ENCODE measurements at regions not wholly inside any gene's neighbourhood (a gene's known extent, or its start where the extent isn't known, plus 50 kb on each side); places are given as distances from the start of the nearest gene placed in this dataset.
A peak's percentile ranks its signal among the peaks of the same experiment; 100 is the strongest.
"Not testable (repeated sequence)": the region's sequence is repeated elsewhere in the genome, so short reads cannot be mapped to it uniquely, and the experiment has no call there.

DNA sequence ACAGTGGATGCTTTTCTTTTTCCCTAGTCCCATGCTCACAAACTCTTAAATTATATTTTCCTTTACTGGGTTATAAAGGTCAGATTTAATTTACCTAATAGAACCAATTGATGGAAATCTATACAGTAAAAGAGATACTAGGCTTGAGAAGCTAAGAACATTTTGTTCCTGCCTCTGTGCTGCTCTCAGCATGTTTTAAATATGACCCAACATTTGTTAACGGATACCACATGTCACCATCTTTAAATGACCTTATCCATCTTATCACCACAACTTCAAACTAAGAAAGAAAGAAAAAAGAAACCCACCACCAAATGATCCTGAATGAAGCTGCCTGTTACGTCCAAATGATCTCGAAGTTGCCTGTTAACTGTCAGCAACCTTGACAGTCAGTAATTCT lies 334.7 kb upstream of the ZNF608 start:
- DNase-seq (ENCODE audit: low spot score) = no peak

DNA sequence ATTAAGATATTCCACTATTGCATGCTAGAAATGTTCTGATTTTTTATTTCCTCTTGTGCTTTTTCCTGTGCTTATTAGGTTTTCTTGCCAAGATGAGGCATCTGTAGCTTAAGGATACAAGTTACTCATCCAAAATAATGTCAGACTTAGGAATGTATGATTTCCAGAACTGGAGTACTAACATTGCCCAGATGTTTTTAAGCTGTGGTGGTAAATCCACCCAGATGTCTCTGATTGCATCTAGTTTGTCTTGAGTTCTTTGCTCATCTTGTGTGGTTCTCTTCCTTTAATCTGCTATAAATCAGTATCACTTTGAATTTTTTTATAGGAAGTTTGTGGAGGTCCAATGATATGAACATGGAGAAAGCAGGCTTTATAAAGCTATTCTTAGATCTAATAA lies 337.5 kb upstream of the ZNF608 start:
- peak; percentile 97 for DNase-seq (ENCODE audit: low spot score)

DNA sequence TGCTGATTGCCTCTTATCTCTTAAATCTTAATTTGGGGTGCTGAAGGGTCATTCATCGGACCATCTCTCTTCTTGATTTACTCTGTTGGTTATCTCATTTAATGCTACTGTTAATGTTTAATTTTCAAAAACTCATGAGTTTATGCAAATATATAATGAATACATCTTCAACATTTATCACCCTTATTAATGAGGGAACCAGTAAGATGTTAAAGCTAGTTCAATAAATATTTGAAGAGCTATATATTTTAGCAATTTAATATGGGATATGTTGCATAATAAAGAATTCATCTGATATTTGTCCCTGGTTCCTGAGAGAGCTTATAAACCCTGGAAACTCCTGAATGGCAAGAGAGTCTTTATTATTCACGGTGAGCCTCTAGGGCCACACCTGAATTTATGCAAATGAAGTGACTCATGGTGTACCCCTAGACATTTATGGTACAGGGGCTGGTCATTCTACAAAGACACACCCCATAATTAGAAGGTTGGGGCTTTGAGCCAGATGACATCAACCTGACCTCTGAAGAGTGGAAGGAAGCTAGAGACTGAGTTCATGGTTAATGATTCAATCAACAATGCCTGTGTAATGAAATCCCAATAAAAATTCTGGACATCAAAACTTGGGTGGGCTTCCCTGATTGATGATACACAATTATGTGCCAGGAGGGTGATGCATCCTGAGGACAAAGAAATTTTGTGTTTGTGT lies 339.5 kb upstream of the ZNF608 start:
- no peak for DNase-seq (ENCODE audit: low spot score)

DNA sequence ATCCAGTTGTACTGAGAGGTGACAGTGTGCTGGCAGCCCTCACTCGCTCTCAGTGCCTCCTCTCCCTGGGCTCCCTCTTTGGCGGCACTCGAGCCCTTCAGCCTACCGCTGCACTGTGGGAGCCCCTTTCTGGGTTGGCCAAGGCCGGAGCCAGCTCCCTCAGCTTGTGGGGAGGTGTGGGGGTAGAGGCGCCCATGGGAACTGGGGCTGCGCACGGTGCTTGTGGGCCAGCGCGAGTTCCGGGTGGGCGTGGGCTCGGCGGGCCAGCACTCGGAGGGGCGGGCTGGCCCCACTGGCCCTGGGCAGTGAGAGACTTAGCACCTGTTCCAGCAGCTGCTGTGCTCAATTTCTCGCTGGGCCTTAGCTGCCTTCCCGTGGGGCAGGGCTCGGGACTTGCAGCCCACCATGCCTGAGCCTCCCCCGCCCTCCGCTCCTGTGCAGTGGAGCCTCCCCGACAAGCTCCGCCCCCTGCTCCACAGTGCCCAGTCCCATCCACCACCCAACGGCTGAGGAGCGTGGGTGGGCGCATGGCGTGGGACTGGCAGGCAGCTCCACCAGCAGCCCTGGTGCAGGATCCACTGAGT lies 342.2 kb upstream of the ZNF608 start:
- no peak for DNase-seq (ENCODE audit: low spot score)

DNA sequence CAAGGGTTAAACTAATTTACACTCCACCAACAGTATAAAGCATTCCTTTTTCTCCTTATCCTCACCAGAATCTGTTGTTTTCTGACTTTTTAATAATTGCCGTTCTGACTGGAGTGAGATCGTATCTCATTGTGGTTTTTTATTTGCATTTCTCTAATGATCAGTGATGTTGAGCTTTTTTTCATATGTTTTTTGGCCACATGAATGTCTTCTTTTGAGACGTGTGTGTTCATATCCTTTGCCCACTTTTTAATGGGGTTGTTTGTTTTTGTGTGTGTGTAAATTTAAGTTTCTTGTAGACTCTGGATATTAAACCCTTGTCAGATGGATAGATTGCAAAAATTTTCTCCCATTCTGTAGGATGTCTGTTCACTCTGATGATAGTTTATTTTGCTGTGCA lies 345.7 kb upstream of the ZNF608 start:
- not testable (repeated sequence) for DNase-seq (ENCODE audit: low spot score)

DNA sequence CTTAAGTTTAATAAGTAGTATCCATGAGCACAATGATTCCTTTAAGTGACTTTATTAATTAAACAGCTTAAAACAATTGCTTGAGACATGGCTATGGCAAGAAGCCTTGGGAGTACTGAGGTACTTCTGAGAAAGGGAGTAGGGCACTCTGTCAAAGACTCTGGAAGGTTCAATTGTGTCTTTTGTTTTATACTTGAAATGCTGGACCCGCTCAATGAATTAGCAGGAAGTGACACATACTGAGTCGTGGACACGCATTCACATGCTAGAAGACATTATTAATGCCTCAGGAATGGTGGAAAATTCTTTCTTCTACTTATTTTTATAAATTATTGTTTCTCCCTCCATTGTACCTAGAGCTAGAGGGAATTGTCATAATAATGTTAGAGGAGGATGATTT lies 347.3 kb upstream of the ZNF608 start:
- DNase-seq (ENCODE audit: low spot score) = no peak

DNA sequence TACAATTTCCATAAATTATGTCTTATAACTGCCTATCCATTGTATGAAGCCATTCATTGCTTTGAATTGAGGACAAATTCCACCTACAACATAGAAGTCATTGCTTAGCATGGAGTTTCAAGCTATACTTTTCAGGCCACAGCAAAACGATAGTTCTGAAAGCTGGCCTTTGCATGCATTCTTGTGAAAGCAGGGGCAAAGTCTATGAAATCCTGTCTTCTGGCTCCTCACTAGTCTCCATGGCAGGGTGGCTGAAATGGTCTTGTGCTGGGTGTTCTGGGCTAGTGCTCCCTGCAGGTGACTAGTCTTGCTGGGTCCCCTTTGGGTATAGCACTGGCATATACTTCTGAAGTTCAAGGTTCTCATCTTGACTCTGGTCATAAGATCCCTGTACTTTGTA lies 353.9 kb upstream of the ZNF608 start:
- DNase-seq (ENCODE audit: low spot score) = no peak

DNA sequence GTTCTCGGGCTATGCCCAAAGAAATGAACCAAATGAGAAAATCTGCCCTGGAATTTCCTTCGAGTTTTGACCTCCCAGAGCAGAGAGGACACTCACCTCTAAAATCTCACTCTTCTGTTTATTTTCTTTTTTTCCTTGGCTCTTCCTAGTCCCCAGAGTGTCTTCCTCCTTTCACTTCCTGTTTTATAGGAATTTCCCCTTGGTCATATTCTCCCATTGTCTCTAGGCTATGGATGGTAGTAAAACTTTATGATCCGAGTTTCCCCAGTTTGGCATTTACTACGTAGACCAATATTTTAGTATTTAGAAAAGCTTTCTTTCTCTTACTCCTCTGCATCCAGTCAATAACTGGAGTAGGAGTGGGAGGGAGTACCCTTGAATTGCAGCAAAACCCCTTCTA lies 354.5 kb upstream of the ZNF608 start:
- DNase-seq (ENCODE audit: low spot score) = no peak

DNA sequence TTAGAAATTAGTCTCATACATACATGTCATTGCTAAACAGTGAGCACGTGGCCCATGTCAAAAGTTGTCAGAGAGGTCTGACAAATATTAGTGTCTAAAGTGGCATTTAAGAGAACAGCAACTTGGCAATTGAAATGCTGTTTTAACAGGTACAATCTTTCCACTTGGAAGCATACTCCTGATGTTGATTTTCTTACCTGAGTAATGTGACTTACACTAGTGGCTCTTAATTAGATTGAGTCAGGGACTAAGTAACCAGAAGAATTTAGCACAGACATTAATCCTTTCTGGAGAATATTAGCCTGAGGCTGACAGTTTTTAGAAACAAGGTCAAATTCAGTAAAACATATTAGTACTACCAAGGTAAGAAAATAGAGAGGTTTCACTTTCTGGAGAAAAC lies 357.0 kb upstream of the ZNF608 start:
- no peak for DNase-seq (ENCODE audit: low spot score)

DNA sequence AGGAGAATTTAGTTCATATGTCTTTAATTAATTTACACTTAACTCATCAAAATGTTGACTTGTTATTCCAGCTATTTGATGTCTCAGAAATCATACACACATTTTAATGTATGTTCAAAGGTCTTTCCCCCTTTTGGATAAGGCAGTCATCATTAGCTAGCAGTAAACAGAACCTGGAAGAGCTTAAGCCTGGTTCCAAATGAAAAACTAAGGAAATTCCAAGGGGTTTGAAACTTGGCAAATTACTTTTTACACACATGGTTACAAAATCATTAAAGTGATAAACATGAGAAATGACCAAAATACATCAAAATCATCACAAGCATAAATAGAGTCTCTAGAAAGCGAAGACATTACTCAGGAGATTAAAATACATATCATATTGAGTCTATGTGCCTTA lies 359.8 kb upstream of the ZNF608 start:
- DNase-seq (ENCODE audit: low spot score) = no peak

DNA sequence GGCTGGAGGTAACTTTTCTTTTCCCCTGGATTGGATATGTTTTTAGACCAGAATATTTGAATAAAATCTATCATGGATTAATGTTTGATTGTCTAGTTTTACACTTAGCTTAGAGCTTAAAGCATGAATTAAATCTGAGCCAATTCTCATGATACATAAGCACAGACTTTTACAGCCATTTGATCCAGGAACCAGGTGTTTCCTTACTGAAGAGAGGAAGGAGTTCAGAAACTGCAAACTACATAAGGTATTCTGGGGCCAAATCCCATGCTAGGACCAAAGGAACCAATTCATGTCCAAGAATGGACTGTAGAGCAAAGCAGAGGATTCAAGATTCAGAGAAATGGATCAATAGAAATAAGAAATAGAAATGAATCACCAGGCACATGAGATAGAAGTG lies 360.4 kb upstream of the ZNF608 start:
- no peak for DNase-seq (ENCODE audit: low spot score)

DNA sequence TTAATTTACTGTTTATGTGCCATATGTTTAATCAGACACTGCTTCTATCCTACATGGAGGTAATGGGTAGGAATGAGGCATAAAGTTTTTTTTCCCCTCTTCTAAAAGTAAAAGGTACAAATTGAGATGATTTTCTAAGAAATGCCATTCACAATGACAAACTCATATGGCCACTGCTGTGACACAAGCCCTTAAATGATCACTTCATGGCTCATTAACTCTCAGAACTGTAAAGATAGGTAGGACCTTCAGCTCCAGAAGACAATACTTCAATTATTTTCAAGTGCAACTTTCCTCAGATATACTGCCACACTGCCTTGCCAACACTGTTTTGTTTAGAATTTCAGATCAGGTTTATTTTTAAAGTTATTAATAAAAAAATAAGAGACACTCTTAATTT lies 362.9 kb upstream of the ZNF608 start:
- DNase-seq (ENCODE audit: low spot score) = no peak

DNA sequence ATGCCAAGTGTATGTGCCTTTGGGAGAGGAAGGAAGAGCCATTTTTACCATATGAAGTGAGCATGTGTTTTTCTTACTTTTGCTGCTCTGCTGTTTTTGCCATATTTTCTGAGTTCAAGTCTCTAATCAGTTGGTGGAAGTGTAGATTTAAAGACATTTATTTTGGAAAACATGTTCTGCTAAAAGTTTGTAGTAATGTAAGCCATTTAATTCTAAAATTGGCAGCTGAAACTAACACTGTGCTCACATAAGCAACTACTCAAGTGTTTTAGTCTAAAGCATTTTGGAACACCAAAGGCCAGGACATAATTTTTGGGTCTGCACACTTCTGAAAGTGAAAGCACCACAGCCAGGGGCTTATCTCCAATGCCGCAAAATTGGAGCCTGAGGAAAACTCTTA lies 363.4 kb upstream of the ZNF608 start:
- DNase-seq (ENCODE audit: low spot score) = no peak

DNA sequence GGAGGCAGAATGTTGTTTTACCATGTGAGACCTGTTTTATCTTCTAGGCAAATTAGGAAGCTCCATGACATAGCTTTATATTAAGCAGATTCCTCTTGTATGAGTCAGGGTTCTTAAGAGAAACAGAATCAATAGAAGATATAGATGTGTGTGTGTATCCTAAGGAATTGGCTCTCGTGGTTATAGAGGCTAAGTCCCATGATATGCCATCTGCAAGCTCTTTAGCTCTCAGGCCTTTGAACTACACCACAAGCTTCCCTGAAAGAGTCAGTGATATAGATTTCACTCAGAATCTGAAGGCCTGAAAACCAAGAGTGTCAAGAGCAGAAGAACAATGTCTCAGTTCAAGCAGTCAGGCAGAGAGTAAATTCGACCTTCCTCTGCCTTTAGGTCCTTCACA lies 365.8 kb upstream of the ZNF608 start:
- DNase-seq (ENCODE audit: low spot score) = peak; percentile 25

DNA sequence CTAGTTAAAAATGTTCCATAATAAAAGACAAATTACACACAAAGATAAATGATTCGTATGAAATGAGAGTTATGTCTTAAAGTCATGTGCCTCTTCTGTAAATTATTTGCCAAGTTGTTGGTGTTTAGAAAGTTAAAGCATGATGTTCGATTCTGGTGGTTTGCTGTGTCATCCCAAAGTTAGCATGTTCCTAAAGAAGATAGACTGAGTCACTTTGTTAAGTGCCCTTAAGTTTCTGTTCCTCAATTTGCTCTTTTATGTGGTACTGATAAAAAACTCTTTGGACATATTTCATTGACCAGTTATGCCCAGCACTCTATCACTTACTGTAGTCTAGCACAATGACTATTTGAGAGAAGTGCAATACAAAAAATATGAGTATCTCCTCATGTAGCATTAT lies 366.9 kb upstream of the ZNF608 start:
- DNase-seq (ENCODE audit: low spot score) = no peak

DNA sequence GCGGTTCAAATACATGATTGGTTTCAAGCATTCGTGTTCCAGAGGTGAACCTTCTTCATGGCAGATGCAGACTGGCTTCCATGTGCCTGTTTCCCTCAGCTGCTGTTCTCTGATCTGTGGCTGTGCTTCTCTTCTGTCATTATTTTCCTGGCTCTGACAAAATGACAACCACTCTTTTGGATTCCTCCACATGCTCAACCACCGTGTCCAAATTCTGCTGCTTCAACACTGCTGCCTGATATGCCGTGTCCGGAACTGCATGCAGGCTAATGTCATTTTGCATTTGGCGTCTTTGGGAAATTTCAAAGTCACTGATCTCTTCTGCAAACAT lies 368.7 kb upstream of the ZNF608 start:
- DNase-seq (ENCODE audit: low spot score) = no peak

DNA sequence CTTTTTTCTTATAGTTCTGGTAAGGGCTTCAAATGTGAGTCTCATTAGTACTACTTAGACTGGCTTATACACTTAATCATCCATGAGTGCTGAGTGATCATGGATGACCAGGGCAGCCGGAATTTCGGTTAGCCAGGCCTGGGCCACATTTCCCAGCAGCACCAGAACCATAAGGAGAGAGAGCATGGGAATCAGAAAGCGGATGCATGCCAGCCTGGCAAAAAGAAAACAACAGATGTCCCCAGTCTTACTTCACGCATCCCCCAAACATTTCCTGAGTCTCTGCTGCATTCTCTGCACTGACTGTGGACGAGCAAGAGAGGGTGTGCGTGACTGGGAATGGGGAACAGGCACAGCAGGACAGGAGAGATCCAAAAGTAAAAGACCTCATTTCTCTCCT lies 371.1 kb upstream of the ZNF608 start:
- DNase-seq (ENCODE audit: low spot score) = no peak

DNA sequence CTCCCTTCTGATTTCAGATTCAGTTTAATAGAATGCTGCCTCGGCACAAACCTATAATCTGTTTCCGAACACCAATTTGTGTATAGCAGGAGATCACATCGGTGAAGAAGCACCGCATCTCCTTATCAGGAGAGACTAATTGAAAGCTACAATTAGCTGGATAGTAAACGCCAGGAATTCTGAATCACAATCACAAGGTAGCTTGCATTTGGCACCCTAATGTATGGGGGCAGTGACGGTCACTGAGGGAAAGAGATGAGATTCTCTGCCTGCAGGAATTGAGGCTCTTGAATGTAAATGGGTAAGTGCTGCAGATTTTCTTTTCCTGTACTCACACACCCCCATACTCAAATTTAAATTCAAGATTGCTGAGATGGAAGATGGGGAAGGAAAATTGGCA lies 373.6 kb upstream of the ZNF608 start:
- DNase-seq (ENCODE audit: low spot score) = no peak

DNA sequence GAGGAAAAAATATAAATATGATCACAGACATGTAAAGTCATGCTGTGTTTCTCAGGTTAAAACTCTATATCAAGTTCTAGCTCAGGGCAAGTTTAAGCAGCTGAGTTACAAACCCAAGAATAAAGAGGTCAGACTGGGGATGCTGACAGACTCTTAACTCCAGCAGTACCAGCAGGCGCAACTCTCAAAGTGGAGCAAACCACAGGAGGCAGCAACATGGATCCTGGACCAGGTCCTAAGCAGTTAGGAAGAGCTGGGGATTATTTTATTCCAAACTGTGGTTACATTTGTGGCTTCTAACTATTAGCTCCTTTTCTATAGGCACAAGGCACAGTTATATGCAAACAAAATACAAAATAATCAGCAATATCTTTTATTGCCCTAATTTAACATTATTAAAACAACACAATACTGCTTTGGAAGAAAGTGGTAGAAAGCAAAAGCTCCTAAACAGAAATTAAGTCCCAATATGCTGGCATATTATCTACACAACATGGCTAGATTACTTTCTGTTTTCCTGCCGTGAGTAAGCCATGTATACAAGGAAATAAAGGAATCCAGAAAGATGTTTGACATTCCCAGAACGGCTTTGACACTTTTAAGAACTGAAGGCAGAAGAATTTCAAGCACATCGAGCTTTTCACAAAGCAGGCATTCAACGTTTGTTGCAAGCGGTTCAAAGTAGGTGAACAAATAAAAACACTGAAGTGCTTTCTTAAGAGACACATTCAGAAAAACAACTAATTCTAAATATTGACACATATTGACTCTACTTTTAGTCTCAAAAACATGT lies 378.8 kb upstream of the ZNF608 start:
- no peak for DNase-seq (ENCODE audit: low spot score)

DNA sequence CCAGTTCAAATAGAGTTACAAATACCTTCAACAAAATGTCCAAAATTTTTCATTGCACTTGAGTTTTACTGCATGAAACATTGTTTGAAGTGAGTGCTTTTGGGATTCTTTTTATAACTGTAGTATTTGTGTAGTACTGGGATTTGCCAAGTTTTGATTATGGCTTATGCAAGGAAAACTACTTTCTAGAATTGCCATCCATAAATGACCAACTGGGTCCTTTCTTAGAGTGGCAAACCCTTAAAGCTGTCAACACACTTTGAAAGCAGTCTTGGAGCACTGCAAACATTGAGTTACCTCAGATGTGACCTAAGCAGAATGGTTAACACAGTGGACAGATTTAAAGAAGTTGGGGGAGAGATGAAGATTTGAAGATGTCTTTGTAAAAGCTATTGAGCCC lies 379.6 kb upstream of the ZNF608 start:
- no peak for DNase-seq (ENCODE audit: low spot score)

DNA sequence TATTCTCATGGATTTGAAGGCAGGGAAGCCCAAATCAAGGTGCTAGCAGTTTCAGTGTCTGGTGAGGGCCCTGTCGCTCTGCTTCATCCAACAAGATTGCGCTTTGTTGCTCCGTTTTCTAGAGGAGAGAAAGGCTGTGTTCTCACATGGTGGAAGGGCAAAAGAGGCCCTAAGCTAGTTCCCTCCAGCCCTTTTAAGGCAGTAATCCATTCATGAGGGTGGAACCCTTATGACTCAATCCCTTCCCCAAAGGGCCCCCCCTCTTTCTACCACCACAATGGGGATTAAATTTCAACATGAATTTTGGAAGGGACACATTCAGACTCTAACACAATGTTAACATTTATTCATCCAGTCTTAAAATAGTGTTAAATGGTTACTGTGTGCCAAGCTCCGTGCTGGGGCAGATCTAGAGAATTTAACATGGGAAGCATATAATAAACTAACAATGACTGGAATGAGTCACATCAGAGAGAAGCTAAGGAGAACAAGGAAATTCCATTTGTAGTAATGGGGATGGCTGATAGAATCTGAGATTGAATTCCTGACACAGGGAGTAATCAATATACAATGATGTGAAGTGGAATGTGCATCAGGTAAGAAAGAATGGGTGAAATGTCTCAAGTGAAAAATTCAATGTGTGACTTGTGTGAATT lies 382.8 kb upstream of the ZNF608 start:
- DNase-seq (ENCODE audit: low spot score) = no peak

DNA sequence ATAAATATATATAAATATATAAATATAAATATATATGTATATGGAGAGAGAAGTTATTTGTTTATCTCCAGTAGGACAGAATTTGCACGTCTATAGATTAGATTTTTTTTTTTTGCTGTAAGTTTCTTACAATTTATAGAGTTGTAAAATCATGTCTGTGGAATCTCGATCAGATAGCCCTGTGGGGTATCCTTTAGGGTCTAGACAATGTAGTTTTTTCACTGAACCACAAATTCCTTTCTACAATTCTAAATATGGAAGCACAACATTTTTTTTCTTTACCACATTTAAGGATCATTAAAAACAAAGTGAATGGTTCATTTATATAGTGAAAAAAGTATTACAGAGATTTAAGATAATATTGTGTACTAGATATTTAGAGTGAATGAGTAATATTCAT lies 384.2 kb upstream of the ZNF608 start:
- DNase-seq (ENCODE audit: low spot score) = no peak

Measured in umbilical cord (tissue), 1 donor.